ENCODE measurements at regions not wholly inside any gene's neighbourhood (a gene's known extent, or its start where the extent isn't known, plus 50 kb on each side); places are given as distances from the start of the nearest gene placed in this dataset.

GRCh38 chr9:27866741-27867140, 293.5 kb upstream of the C9orf72 start:
- TF ChIP-seq CTCF (IDR thresholded peaks at IDR 0.05): no peak
- no peak for TF ChIP-seq POLR2A (IDR thresholded peaks at IDR 0.05)

Data from lower leg skin (tissue), 3 donors.